Mesenteric fat pad (tissue), 1 donor: ENCODE measurements at regions not wholly inside any gene's neighbourhood (a gene's known extent, or its start where the extent isn't known, plus 50 kb on each side); places are given as distances from the start of the nearest gene placed in this dataset.
"Not testable (repeated sequence)": the region's sequence is repeated elsewhere in the genome, so short reads cannot be mapped to it uniquely, and the experiment has no call there.

Experiments used
- DNase-seq: peaks from one replicate; pipeline ENCODE4 v3.0.0-alpha.2; 2020; ENCODE audit warnings: low spot score
- donor health status: DM: yes; HTN: yes; CAD: no.

DNA sequence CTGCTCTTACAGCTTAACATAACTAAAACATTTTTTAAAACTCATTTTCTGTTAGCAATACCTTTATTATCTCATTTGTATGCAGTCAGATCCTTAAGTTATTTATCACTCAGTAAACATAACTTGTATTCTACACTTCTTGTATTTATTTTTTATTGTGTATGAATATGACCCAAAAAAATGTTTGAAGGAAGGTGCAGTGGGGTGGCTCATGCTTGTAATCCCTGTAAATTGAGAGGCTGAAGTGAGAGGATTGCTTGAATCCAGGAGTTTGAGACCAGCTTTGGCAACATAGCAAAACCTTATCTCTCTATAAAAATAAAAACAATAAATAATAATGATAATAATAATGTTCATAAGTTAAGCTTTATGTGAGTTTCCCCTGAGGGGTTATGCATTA lies 1004.8 kb downstream of the SLITRK5 start:
- DNase-seq, result no peak

DNA sequence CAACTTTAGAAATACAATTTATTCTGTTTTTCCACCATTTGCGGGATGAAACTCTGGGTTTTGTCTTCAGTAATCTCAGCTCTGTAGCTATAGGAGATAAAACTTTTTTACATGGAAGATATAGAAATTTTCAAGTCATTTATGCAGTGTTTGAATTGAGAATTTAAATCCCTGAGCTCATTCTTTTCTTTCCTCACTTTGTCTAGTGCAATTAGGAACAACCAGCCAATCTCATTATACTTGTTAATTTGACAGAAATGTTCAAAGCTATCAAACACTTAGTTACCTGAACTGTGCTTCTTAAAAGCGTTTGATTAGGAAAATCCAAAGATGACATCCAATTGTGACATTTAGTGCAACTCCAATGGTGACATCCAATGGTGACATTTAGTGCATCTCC lies 1014.3 kb downstream of the SLITRK5 start:
- DNase-seq, result no peak

DNA sequence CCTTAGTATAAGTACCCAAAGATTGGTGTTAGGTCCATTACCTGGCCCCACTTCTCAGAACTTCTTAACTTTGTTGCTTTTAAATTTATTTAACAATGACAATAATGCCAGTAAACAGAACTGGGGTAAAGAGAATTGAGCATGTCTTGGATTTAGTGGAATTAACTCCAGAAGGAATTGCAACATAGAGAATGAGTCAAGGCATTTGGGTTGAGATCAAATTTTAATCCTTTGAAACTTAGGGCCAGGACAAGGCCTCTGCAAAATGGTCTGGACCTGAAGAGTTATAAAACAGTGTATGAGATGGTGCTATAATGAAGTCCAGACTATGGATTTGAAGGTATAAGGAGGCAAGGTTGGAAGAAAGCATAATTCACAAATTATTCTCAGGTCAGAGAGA lies 1030.4 kb downstream of the SLITRK5 start:
- DNase-seq, result no peak

DNA sequence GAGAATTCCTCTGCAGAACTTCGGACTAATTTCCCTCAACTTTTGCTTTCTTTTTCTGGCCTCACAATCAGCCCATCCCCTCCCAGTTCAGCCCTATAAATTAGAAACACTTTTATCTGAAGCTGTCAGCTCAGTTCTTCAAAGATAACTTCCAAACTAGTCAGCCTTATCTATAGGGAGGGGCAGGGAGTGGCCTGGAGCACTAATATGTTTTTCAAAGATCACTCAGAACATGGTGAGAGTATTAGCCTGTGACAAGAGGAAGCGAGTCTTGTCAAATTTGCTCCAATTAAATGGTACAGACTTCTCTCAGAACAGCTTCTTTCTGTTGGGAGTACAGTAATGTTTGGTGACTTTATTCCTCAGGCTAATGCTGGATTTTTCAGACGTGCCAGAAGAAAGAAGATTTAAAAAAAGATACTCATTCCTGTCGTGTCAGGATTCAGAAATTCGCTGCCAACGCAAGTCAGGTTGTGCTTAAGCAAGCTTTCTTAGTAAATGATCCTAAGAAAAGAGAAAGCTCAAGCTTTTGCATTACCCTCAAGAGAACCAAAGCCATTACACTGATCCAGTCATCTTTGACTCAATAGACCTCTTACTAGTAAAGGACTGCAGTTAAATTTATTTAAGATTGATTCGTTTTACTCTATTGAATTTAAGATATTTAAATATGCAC lies 1033.6 kb downstream of the SLITRK5 start:
- no peak for DNase-seq

DNA sequence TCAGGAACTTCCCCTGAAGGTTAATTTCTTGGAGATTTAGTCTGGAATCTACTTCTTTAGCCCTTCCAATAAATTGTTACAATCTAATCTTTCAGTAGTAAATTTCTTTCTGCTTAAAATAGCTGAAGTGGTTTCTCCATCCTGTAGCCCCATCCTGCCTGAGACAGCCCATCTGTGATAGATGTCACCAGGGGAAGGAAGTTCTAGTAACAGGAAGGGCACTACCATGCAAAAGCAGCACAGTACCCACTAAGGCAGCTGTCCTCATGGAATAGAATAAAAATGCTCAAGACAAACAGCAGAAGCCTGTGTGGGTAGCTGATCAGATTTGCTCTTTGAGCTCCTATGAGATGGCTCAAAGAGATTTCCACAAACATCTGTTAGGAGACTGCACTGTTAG lies 1036.5 kb downstream of the SLITRK5 start:
- DNase-seq, result no peak

DNA sequence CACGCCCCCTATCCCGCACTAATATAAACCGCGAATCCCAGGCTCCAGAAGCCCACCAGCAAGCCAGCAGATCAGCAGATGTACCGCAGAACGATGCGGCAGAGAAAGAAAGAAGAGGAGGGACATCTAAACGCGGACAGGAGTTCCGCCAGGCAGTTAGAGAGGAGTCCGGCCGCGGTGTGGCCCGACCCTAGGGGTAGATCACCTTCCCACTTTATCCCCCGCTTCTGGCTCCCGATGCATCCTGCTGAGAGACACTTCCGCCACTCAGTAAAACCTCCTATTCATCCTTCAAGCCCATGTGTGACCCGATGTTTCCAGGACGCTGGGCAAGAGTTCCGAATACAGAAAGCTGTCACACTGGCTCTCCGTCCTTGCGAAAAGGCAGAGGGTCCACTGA lies 1046.8 kb downstream of the SLITRK5 start:
- no peak for DNase-seq

DNA sequence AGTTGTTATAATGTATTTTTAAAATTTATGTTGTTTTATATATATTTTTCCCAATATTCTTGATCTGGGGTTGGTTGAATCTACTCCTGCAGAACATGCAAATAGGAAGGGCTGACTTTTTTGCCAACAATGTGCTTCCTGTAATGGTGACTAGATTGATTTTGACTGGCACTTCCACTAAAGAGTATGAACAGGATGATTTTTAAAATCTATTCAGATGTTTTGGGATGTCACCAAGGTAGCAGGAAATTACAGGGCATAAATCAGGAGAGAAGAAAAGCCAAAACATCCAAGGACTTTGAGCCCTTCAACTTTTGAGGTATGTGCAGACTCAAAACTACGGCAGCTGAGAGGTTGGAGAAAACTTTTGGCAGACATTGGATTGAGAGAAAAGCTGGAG lies 1047.6 kb downstream of the SLITRK5 start:
- DNase-seq, result no peak

DNA sequence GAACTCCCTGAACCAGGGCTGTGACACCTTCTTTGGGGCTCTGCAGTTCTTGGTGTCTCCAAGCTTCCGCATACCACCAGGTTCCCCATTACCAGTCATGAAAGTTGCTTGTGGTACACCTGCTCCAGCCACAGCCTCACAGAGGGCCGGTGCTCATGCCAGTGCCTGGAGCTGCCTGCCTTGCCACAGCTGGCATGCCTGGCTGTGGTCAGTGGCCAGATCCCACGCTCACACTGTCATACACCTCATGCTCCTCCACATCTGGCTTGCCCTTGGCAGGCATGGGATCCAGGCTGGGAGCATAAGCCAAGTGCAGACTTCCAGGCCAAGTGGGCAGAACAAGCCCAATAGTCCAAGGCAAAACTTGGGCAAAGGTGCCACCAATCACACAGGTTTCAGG lies 1054.9 kb downstream of the SLITRK5 start:
- DNase-seq, result no peak

DNA sequence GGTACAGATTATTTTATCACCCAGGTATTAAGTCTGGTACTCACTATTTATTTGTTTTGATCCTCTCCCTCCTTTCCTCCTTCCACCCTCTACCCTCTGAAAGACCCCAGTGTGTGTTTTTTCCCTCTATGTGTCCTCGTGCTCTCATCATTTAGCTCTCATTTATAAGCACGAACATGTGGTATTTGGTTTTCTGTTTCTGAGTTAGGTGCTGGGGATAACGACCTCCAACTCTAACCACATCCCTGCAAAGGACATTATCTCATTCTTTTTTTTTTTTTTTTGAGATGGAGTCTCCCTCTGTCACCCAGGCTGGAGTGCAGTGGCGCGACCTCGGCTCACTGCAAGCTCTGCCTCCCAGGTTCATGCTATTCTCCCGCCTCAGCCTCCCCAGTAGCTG lies 1056.1 kb downstream of the SLITRK5 start:
- DNase-seq, result not testable (repeated sequence)

DNA sequence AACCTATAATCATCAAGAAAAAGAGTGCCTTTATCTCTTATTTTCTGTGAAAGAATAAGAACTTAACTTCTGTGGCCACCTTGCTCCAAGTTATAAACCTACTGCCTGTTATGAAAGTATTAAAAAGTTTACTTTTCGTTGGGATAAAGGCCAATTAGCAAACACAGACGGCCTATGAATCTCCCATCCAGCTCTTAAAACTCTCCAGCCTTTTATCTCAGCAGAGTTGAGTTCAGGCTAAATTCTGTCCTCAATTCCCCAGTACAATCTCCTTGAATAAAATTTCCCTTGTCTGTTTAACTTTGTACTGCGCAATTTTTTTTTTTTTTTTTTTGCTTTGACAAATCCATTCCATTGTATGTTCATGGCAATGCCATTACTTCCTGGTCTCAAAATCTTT lies 1058.4 kb downstream of the SLITRK5 start:
- no peak for DNase-seq

DNA sequence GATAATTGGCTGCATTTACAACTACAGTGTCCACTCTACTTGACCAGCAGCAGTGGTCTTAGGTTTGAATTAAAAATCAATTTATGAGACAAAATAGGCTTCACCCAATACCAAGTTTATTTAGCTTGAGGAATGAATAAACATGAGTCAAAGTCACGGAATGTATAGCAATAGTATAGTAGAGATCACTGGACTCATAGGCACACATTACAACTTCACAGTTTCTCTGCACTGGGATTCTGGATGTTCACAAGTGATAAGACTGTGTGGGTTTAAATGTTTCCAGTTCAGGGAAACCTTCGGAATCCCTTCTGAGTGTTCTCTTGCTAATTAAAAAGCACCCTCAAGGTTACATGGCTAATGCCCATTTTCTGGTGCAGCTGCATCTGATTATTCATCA lies 1064.9 kb downstream of the SLITRK5 start:
- DNase-seq, result no peak

DNA sequence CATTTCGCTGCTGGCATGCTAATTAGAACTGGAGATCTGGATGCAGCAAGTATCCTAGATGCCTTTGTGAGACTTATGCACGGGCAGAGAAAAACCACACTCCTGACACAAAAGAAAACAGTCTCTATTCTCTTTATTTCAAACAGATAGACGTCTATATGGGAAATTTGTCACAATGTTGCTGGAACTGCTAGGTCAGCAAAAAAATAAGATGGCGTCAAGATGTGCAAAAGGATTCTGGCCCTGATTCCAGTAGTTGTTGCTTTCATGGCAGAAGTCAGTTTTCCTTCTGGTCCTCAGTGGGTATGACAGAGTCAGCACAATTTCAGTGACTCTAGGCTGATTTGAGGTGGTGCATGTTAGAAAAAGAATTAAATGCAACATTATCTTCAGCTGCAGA lies 1068.0 kb downstream of the SLITRK5 start:
- DNase-seq, result no peak

DNA sequence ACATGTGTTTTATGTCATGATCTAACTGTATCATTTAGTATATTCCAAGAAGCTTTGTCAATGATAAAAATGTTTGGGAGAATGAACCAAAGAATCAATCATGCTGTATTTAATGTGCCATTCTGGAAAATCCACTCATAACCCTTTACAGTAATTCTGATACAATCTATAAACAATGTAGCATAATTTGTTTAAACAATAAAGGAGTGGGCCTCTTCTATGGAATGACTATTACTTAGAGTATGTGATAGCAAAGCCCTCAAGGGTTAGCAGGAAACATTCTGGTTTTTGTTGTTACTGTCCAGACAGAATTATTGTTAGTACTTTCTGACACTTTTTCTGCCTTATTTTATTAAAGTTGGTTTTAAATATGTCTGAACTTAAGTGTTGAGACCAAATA lies 1073.1 kb downstream of the SLITRK5 start:
- no peak for DNase-seq

DNA sequence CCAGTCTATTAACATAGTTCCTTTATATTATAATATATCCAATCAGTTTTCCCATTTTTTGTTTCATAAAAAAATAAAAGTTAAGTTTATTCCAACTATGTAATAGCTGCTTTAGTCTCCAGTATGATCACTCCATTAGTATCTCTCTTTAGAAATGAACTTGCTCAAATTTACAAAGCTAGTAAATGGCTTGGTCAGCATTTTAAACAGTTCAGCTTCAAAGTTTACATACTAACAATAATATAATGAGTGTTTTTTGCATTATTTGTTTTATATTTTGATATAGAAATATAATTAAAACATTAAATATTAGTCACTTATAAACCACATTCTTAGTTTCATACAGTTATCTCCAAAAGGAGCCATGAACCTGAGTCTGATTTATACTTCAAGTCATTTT lies 1073.8 kb downstream of the SLITRK5 start:
- no peak for DNase-seq

DNA sequence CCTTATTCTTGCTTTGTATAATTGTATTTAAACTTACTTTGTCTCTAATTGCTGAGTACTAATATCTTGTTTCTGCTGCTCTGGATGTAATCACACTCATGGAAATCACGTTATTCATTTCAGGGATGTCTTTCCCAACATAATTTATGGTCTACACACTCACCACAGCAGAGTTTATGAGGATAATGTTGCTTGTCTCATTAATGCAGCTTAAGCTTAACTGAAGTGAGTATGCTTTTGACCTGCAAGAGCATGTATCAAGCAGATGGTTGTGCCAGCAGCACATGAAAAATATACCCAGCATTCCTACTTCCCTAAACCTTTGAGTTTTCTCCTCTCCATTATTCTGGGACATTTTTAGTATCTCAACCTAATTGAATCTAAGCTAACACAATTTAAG lies 1080.9 kb downstream of the SLITRK5 start:
- no peak for DNase-seq

DNA sequence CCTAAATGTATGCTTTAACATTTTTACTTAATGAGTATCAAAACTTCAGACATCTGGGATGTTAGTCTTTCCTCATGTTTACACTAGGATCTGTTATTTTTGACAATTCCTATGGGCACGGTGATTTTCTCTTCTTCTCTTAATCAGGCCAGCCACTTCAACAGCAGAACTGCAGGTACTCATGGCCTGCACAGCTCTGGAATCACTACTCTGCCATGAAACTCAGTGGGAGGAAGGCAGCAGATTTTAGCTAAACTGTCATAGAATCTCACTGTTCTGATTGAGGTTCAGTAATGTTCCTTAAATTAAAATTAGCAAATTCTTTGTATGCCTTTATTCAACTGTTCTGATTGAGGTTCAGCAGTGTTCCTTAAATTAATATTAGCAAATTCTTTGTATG lies 1083.0 kb downstream of the SLITRK5 start:
- no peak for DNase-seq

DNA sequence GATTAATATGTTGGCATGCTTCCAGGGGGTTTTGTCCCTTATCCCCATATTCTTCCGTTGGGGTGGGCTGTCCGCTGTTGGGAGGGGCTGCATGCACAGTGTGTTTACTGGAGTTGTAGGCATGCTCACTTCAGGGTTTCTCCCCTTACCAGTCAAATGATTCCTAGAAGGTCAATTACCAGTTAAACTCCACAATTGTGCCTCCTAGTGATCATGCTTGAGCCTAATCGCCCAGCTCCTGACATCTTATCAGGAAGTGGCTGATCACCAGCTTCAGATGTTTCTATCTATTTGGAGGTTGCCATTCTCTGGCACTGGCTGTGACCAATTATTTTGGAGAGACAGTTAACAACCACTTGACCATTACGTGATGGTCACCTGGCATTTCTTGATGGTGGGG lies 1090.0 kb downstream of the SLITRK5 start:
- no peak for DNase-seq

DNA sequence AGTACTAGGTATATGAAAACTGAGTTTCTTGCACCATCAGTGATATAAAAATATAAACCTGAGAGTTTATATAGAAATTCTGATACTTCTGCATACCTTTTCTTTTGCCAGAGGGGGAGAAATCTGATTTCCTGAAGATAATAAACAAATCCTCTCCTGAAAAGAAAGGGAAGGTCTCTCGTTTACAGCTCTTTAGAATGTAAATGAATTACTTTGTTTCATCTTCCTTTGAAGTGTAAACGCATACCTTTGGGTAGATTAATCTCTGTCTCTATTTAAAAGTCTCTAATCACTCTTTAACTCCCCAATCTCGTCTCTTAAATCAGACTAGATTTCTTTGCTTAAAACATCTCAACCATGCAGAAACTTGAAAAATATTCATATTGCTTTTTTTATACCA lies 1092.9 kb downstream of the SLITRK5 start:
- DNase-seq, result no peak

DNA sequence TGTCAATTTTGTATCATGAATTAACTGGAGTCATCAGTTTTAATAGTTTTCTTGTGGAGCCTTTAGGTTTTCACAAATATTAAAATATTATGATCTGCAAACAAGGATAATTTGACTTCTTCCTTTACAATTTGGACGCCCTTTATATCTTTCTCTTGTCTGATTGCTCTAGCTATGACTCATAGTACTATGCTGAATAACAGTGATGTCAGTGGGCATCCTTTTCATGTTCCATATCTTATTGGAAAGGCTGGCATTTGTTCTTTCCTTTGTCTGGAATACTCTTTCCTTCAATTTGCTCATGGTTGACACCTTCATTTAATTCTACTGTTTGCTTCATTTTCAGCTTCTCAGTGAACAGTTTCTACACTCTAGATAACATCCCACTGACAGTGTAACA lies 1129.3 kb downstream of the SLITRK5 start:
- no peak for DNase-seq

DNA sequence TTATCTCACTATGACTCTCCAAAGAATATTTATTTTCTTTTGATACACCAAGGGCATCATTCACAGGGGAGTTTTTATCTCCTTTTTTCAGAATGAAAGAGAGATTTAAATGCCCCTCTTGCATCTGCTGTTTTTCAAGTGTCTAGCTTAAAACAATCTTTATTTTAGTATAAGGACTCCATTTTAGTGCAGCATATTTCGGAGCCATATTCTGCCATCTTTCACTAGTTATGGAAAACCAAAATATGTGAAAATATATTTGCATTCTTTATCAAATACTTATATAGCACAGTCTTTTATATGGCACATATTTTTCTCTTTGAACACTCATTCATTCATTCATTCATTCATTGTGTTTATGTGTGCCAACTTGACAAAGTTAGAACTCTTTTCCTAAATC lies 1130.2 kb downstream of the SLITRK5 start:
- no peak for DNase-seq

DNA sequence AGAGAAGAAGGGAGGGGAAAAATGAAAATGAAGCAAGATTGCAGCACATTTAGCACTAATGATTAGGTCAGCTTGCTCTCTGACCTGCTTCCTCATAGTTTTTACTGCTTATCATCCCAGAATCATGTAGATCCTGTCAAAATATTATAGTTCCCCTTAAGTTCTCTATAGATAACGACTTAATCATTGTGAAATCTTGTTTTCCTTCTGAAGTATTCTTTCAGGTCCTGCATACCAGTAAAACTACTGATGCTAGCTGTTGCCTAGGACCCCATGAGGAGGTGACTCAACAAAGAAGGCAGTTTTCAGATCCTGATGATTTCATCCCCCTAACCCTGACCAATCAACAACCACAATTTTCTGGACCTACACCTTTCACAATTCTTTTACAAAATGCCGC lies 1131.7 kb downstream of the SLITRK5 start:
- DNase-seq, result no peak

DNA sequence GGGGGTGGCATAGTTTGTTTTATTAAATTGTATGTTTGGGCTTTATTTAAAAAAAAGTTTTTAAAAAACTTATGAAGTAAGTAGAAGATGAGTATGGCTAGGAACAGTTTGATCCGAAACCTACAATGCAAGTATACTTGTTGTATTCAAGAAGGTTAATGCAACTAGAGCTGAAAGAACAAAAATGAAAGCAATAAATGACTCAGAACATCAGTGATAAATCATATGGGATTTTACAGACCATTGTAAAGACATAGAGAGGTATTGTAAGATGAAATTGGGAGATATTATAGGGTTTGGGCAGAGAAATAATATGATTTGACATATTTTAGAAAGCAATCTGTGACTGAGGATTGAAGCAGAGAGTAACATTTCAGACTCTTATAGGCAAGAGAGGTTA lies 1135.3 kb downstream of the SLITRK5 start:
- DNase-seq, result no peak

DNA sequence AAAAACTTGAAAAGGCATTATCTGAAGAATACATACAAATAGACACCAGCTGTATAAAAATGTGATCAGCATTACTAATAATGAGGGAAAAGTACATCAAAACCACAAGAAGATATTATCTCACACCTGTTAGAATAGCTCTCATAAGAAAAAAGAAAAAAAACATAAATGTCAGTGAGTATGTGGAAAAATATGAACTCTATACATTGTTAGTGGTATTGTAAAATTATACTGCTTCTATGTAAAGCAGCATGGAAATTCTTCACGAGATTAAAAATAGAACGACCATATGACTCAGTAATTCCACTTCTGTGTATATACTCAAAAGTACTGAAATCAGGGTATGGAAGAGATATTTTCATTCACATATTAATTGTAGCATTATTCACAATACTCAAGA lies 1146.4 kb downstream of the SLITRK5 start:
- no peak for DNase-seq

DNA sequence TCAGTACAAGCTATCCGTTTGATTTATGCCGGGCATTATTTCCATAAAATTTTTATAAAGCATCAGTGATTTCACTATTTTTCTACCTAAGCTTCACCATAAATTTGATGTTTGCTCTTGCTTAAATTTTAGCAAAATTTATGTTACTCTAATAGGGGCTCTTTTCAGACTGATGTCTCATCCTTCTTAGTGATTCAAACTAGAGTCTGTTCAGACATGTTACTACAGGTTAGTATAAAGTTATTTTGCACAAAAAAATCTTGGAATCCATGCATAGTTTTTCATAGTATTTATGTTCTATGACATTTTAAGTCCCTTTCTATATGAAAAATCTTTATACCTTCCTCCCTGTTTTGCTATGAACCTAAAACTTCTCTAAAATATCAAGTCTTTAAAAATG lies 1151.9 kb downstream of the SLITRK5 start:
- no peak for DNase-seq
